ENCODE measurements at regions not wholly inside any gene's neighbourhood (a gene's known extent, or its start where the extent isn't known, plus 50 kb on each side); places are given as distances from the start of the nearest gene placed in this dataset.

DNA sequence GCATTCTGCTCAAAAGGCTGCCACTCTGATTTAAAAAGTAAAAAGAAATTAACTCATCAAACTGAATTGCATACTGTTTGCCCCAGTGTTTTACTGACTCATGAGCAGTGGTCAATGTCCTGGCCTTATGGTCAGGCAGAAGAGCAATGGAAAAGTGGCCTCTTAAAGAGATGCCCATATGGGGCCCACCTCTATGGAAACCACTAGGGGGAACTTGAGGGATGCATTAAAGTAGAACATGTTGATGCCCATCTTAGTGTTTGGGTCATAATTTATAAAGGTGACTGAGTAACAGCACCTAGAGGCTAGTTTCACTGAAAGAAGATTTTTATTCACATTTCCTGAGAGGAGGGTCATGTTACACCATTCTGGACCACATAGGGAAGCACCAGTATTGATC, 66.5 kb upstream of the RNU6-1 start:
- TF ChIP-seq, protein P1, sequence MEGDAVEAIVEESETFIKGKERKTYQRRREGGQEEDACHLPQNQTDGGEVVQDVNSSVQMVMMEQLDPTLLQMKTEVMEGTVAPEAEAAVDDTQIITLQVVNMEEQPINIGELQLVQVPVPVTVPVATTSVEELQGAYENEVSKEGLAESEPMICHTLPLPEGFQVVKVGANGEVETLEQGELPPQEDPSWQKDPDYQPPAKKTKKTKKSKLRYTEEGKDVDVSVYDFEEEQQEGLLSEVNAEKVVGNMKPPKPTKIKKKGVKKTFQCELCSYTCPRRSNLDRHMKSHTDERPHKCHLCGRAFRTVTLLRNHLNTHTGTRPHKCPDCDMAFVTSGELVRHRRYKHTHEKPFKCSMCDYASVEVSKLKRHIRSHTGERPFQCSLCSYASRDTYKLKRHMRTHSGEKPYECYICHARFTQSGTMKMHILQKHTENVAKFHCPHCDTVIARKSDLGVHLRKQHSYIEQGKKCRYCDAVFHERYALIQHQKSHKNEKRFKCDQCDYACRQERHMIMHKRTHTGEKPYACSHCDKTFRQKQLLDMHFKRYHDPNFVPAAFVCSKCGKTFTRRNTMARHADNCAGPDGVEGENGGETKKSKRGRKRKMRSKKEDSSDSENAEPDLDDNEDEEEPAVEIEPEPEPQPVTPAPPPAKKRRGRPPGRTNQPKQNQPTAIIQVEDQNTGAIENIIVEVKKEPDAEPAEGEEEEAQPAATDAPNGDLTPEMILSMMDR (IDR thresholded peaks at IDR 0.05; ENCODE audit: low read length) = peak; percentile 34
- no peak for TF ChIP-seq EZH2 (optimal IDR thresholded peaks at IDR 0.05; ENCODE audit: low read depth, low read length)

Measured in MM.1S (cell line).